ENCODE measurements at regions not wholly inside any gene's neighbourhood (a gene's known extent, or its start where the extent isn't known, plus 50 kb on each side); places are given as distances from the start of the nearest gene placed in this dataset.

- H3K4me3 ChIP-seq (ENCODE audit: low read depth, low read length): no peak overlapping the region
- no peak for TF ChIP-seq CTCF (IDR thresholded peaks at IDR 0.05; ENCODE audit: control insufficient read depth, extremely low read depth, insufficient read depth)
- DNase-seq (ENCODE audit: low read depth): no peak
Measured at GRCh38 chr12:77368379-77368778, 303.0 kb upstream of the E2F7 start.

GRCh38 chr12:77366616-77367015 lies 301.2 kb upstream of the E2F7 start:
- H3K4me3 ChIP-seq (ENCODE audit: low read depth, low read length): no peak overlapping the region
- TF ChIP-seq CTCF (IDR thresholded peaks at IDR 0.05; ENCODE audit: control insufficient read depth, extremely low read depth, insufficient read depth): no peak
- no peak for DNase-seq (ENCODE audit: low read depth)

GRCh38 chr12:77364400-77364799 lies 299.0 kb upstream of the E2F7 start:
- no peak for DNase-seq (ENCODE audit: low read depth)
- H3K4me3 ChIP-seq (ENCODE audit: low read depth, low read length): no peak overlapping the region
- TF ChIP-seq CTCF (IDR thresholded peaks at IDR 0.05; ENCODE audit: control insufficient read depth, extremely low read depth, insufficient read depth): no peak

- TF ChIP-seq CTCF (IDR thresholded peaks at IDR 0.05; ENCODE audit: control insufficient read depth, extremely low read depth, insufficient read depth): no peak
- no peak overlapping the region for H3K4me3 ChIP-seq (ENCODE audit: low read depth, low read length)
- DNase-seq (ENCODE audit: low read depth): no peak
Measured at GRCh38 chr12:77362509-77363210, 297.3 kb upstream of the E2F7 start.

- TF ChIP-seq CTCF (IDR thresholded peaks at IDR 0.05; ENCODE audit: control insufficient read depth, extremely low read depth, insufficient read depth): no peak
- no peak overlapping the region for H3K4me3 ChIP-seq (ENCODE audit: low read depth, low read length)
- no peak for DNase-seq (ENCODE audit: low read depth)
Measured at GRCh38 chr12:77357655-77358054, 292.3 kb upstream of the E2F7 start.

GRCh38 chr12:77354766-77355362 lies 289.5 kb upstream of the E2F7 start:
- no peak for DNase-seq (ENCODE audit: low read depth)
- no peak overlapping the region for H3K4me3 ChIP-seq (ENCODE audit: low read depth, low read length)
- no peak for TF ChIP-seq CTCF (IDR thresholded peaks at IDR 0.05; ENCODE audit: control insufficient read depth, extremely low read depth, insufficient read depth)

GRCh38 chr12:77352946-77353345 lies 287.6 kb upstream of the E2F7 start:
- H3K4me3 ChIP-seq (ENCODE audit: low read depth, low read length): no peak overlapping the region
- DNase-seq (ENCODE audit: low read depth): no peak
- TF ChIP-seq CTCF (IDR thresholded peaks at IDR 0.05; ENCODE audit: control insufficient read depth, extremely low read depth, insufficient read depth): no peak

Measured in LNCaP clone FGC (cell line).